ENCODE measurements at regions not wholly inside any gene's neighbourhood (a gene's known extent, or its start where the extent isn't known, plus 50 kb on each side); places are given as distances from the start of the nearest gene placed in this dataset.

- no peak for TF ChIP-seq CTCF (IDR thresholded peaks at IDR 0.05)
- no peak for TF ChIP-seq POLR2A (IDR thresholded peaks at IDR 0.05)
These were observed 94.3 kb downstream of the RGS2 start for GRCh38 chr1:192903142-192903541.

All from esophagus squamous epithelium (tissue), 4 donors.